ENCODE measurements at regions not wholly inside any gene's neighbourhood (a gene's known extent, or its start where the extent isn't known, plus 50 kb on each side); places are given as distances from the start of the nearest gene placed in this dataset.

DNA sequence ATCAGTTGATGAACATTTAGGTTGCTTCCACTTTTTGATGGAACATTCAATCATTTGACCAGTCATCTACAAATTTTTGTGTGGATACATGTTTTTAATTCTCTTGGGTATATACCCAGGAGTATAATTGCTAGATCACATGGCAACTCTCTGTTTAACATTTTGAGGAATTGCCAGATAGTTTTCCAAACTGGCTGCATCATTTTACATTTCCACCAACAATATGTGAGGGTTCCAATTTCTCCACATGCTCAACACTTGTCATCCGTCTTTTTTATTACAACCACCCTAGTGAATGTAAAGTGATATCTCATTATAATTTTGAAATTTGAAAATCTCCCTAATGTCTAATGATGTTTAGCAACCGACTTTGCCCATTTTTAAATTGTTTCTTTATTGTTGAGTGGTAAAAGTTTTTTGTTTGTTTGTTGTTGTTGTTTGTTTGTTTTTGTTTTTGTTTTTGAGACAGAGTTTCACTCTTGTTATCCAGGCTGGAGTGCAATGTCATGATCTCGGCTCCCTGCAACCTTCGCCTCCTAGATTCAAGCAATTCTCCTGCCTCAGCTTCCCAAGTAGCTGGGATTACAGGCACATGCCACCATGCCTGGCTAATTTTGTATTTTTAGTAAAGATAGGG, 53.7 kb upstream of the PDYN start:
- DNase-seq (ENCODE audit: low read depth), result no peak
- in situ Hi-C loops (cut with HindIII; ENCODE audit: low pct_unique_long_range_greater_than_20kb, low sequenced_read_pairs), result loop anchor here (10.0 kb wide), 1 partner anchor 73 kb away; no protein-coding TSS in a partner anchor

DNA sequence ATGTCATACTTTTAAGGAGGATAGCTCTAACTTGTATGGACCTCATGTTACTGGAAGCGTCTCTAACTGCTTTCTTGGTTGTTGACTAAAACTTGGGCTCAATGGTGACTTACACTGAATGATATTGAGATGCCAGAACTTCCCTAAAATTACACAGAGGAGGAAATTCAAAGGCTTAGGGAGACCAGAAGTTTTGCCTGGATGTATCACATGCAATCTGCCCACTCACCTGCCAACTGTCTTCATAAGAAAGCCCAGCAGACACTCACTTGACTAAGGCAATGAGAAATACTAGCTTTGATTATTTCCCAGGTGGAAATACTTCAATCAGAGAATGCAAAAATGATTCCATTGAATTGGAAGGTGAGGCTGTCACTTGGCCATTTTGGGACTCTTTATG, 51.2 kb upstream of the PDYN start:
- DNase-seq (ENCODE audit: low read depth), result no peak
- in situ Hi-C loops (cut with HindIII; ENCODE audit: low pct_unique_long_range_greater_than_20kb, low sequenced_read_pairs), result loop anchor here (10.0 kb wide), 1 partner anchor 70 kb away; no protein-coding TSS in a partner anchor

Data from Caki2 (cell line).